AG10803 (cell line): ENCODE measurements at regions not wholly inside any gene's neighbourhood (a gene's known extent, or its start where the extent isn't known, plus 50 kb on each side); places are given as distances from the start of the nearest gene placed in this dataset.

Experiments
- DNase-seq: peaks from one replicate; pipeline ENCODE4 v3.0.0; 2010; ENCODE audit warnings: low read depth
- H3K4me3 ChIP-seq: 2 replicates; pipeline ENCODE4 v1.5.1; 2011; ENCODE audit warnings: mild to moderate bottlenecking, low read length, control low read depth
- CTCF ChIP-seq: conservative IDR thresholded peaks from 2 replicates; pipeline ENCODE4 v1.5.1; 2011; ENCODE audit warnings: mild to moderate bottlenecking, low read length, control low read depth, inconsistent platforms

- no peak for DNase-seq
- no peak overlapping the region for H3K4me3 ChIP-seq
Measured at GRCh38 chr4:71930459-71930858, 101.3 kb upstream of the NPFFR2 start.

GRCh38 chr4:71932941-71933340 is 98.9 kb upstream of the NPFFR2 start:
- no peak for TF ChIP-seq CTCF
- H3K4me3 ChIP-seq = no peak overlapping the region

More at GRCh38 chr4:71930459-71930858, 101.3 kb upstream of the NPFFR2 start:
- no peak for TF ChIP-seq CTCF

GRCh38 chr4:71938776-71939175 is 93.0 kb upstream of the NPFFR2 start:
- peak; percentile 19 for DNase-seq
- no peak for TF ChIP-seq CTCF
- no peak overlapping the region for H3K4me3 ChIP-seq

More at GRCh38 chr4:71932941-71933340, 98.9 kb upstream of the NPFFR2 start:
- peak; percentile 4 for DNase-seq

GRCh38 chr4:71941001-71941400 is 90.8 kb upstream of the NPFFR2 start:
- no peak overlapping the region for H3K4me3 ChIP-seq
- DNase-seq = peak; percentile 17

GRCh38 chr4:71944956-71945355 is 86.8 kb upstream of the NPFFR2 start:
- TF ChIP-seq CTCF = no peak
- peak; percentile 12 for DNase-seq
- no peak overlapping the region for H3K4me3 ChIP-seq

More at GRCh38 chr4:71941001-71941400, 90.8 kb upstream of the NPFFR2 start:
- TF ChIP-seq CTCF = peak; percentile 48

GRCh38 chr4:71945791-71946190 is 86.0 kb upstream of the NPFFR2 start:
- no peak for DNase-seq
- H3K4me3 ChIP-seq = no peak overlapping the region
- no peak for TF ChIP-seq CTCF

- TF ChIP-seq CTCF = no peak
- DNase-seq = no peak
- no peak overlapping the region for H3K4me3 ChIP-seq
Measured at GRCh38 chr4:71958978-71959377, 72.8 kb upstream of the NPFFR2 start.
